ENCODE measurements at regions not wholly inside any gene's neighbourhood (a gene's known extent, or its start where the extent isn't known, plus 50 kb on each side); places are given as distances from the start of the nearest gene placed in this dataset.

GRCh38 chr16:79977940-79978836 lies 377.7 kb upstream of the MAF start:
- H3K27ac ChIP-seq (ENCODE audit: low read length, poor library complexity, severe bottlenecking): no peak overlapping the region
- H2AK5ac ChIP-seq (ENCODE audit: low read length, severe bottlenecking): no peak overlapping the region
- H3K4me2 ChIP-seq (ENCODE audit: low read length, poor library complexity, severe bottlenecking): no peak overlapping the region
- peaks cover 2% of the 10 kb centered on the region for H3K4me1 ChIP-seq (ENCODE audit: control insufficient read depth, insufficient read depth, low read depth, low read length)
- no peak overlapping the region for H3K18ac ChIP-seq (ENCODE audit: low read depth in 1 of 2, low read length in 2 of 2)
- H3K23ac ChIP-seq (ENCODE audit: low read length in 2 of 2): no peak overlapping the region
- H2BK12ac ChIP-seq (ENCODE audit: low read length in 2 of 2): no peak overlapping the region
- no peak for DNase-seq
- H3K4me3 ChIP-seq (ENCODE audit: insufficient read depth in 1 of 2, low read depth in 1 of 2, low read length in 2 of 2): no peak overlapping the region
- H3K4ac ChIP-seq (ENCODE audit: low read depth in 1 of 2, low read length in 2 of 2): no peak overlapping the region
- no peaks in the 10 kb centered on the region for H3K36me3 ChIP-seq (ENCODE audit: control insufficient read depth in 1 of 2, insufficient read depth in 2 of 2, low read depth in 1 of 2, low read length in 2 of 2)
- WGBS: 80% methylated on average over 5 of the region's 9 CpGs
- H3K9ac ChIP-seq (ENCODE audit: low read length): no peak overlapping the region
- H3K79me1 ChIP-seq (replicated peaks; ENCODE audit: low read length, poor library complexity, severe bottlenecking): no peaks in the 10 kb centered on the region
- H2AFZ ChIP-seq (ENCODE audit: low read depth, low read length): no peak overlapping the region
- H4K8ac ChIP-seq (ENCODE audit: low read length): no peak overlapping the region
- no peak overlapping the region for H2BK120ac ChIP-seq (ENCODE audit: low read depth, low read length)
- no peak overlapping the region for H4K91ac ChIP-seq (ENCODE audit: low read length)
- no peak overlapping the region for H2BK15ac ChIP-seq (ENCODE audit: low read depth, poor library complexity, severe bottlenecking)
- H3K27me3 ChIP-seq (ENCODE audit: control insufficient read depth in 1 of 2, insufficient read depth in 1 of 2, low read length in 2 of 2): no peaks in the 10 kb centered on the region
- H2BK5ac ChIP-seq (ENCODE audit: low read depth, low read length, poor library complexity, severe bottlenecking): no peak overlapping the region
- no peaks in the 10 kb centered on the region for H3K9me3 ChIP-seq (ENCODE audit: control insufficient read depth, low read length)
- no peak overlapping the region for H3K14ac ChIP-seq (ENCODE audit: low read length in 2 of 2)

- Histone ChIP-seq H2BK5ac (ENCODE audit: low read depth, low read length, poor library complexity, severe bottlenecking) (no peak overlapping the region), H3K4ac (ENCODE audit: low read depth in 1 of 2, low read length in 2 of 2) (no peak overlapping the region), H2BK12ac (ENCODE audit: low read length in 2 of 2) (no peak overlapping the region), H2AK5ac (ENCODE audit: low read length, severe bottlenecking) (no peak overlapping the region), H3K9ac (ENCODE audit: low read length) (no peak overlapping the region), H2AFZ (ENCODE audit: low read depth, low read length) (no peak overlapping the region), H3K23ac (ENCODE audit: low read length in 2 of 2) (no peak overlapping the region), H4K8ac (ENCODE audit: low read length) (no peak overlapping the region), H3K79me1 (replicated peaks; ENCODE audit: low read length, poor library complexity, severe bottlenecking) (no peaks in the 10 kb centered on the region), H3K4me2 (ENCODE audit: low read length, poor library complexity, severe bottlenecking) (no peak overlapping the region), H3K36me3 (ENCODE audit: control insufficient read depth in 1 of 2, insufficient read depth in 2 of 2, low read depth in 1 of 2, low read length in 2 of 2) (no peaks in the 10 kb centered on the region), H4K91ac (ENCODE audit: low read length) (no peak overlapping the region), H3K4me1 (ENCODE audit: control insufficient read depth, insufficient read depth, low read depth, low read length) (peaks cover 2% of the 10 kb centered on the region), H3K4me3 (ENCODE audit: insufficient read depth in 1 of 2, low read depth in 1 of 2, low read length in 2 of 2) (no peak overlapping the region), H3K18ac (ENCODE audit: low read depth in 1 of 2, low read length in 2 of 2) (no peak overlapping the region), H3K27ac (ENCODE audit: low read length, poor library complexity, severe bottlenecking) (no peak overlapping the region), H3K9me3 (ENCODE audit: control insufficient read depth, low read length) (no peaks in the 10 kb centered on the region), H2BK120ac (ENCODE audit: low read depth, low read length) (no peak overlapping the region), H3K14ac (ENCODE audit: low read length in 2 of 2) (no peak overlapping the region), H2BK15ac (ENCODE audit: low read depth, poor library complexity, severe bottlenecking) (no peak overlapping the region), H3K27me3 (ENCODE audit: control insufficient read depth in 1 of 2, insufficient read depth in 1 of 2, low read length in 2 of 2) (no peaks in the 10 kb centered on the region)
- DNase-seq: no peak
- 81% methylated on average over 2 of the region's 2 CpGs for WGBS
These were observed 372.8 kb upstream of the MAF start for GRCh38 chr16:79973320-79973719.

- H3K79me1 ChIP-seq (replicated peaks; ENCODE audit: low read length, poor library complexity, severe bottlenecking): no peaks in the 10 kb centered on the region
- no peak overlapping the region for H3K4me2 ChIP-seq (ENCODE audit: low read length, poor library complexity, severe bottlenecking)
- H2BK5ac ChIP-seq (ENCODE audit: low read depth, low read length, poor library complexity, severe bottlenecking): no peak overlapping the region
- H3K9me3 ChIP-seq (ENCODE audit: control insufficient read depth, low read length): no peaks in the 10 kb centered on the region
- no peak overlapping the region for H2BK12ac ChIP-seq (ENCODE audit: low read length in 2 of 2)
- DNase-seq: no peak
- no peak overlapping the region for H4K8ac ChIP-seq (ENCODE audit: low read length)
- no peak overlapping the region for H2AK5ac ChIP-seq (ENCODE audit: low read length, severe bottlenecking)
- no peaks in the 10 kb centered on the region for H3K36me3 ChIP-seq (ENCODE audit: control insufficient read depth in 1 of 2, insufficient read depth in 2 of 2, low read depth in 1 of 2, low read length in 2 of 2)
- peak overlapping the region in 1 of 2 experiments; percentile 50 for H3K18ac ChIP-seq (ENCODE audit: low read depth in 1 of 2, low read length in 2 of 2)
- no peak overlapping the region for H3K4ac ChIP-seq (ENCODE audit: low read depth in 1 of 2, low read length in 2 of 2)
- H3K23ac ChIP-seq (ENCODE audit: low read length in 2 of 2): no peak overlapping the region
- no peak overlapping the region for H3K27ac ChIP-seq (ENCODE audit: low read length, poor library complexity, severe bottlenecking)
- no peak overlapping the region for H3K4me3 ChIP-seq (ENCODE audit: insufficient read depth in 1 of 2, low read depth in 1 of 2, low read length in 2 of 2)
- no peak overlapping the region for H2BK15ac ChIP-seq (ENCODE audit: low read depth, poor library complexity, severe bottlenecking)
- H3K9ac ChIP-seq (ENCODE audit: low read length): no peak overlapping the region
- peaks cover 2% of the 10 kb centered on the region for H3K4me1 ChIP-seq (ENCODE audit: control insufficient read depth, insufficient read depth, low read depth, low read length)
- no peaks in the 10 kb centered on the region for H3K27me3 ChIP-seq (ENCODE audit: control insufficient read depth in 1 of 2, insufficient read depth in 1 of 2, low read length in 2 of 2)
- 77% methylated on average over 4 of the region's 4 CpGs for WGBS
- H2AFZ ChIP-seq (ENCODE audit: low read depth, low read length): no peak overlapping the region
- no peak overlapping the region for H3K14ac ChIP-seq (ENCODE audit: low read length in 2 of 2)
- H4K91ac ChIP-seq (ENCODE audit: low read length): no peak overlapping the region
- H2BK120ac ChIP-seq (ENCODE audit: low read depth, low read length): no peak overlapping the region
These were observed 371.6 kb upstream of the MAF start for GRCh38 chr16:79972053-79972704.

- no peak overlapping the region for H3K27ac ChIP-seq (ENCODE audit: low read length, poor library complexity, severe bottlenecking)
- H3K23ac ChIP-seq (ENCODE audit: low read length in 2 of 2): no peak overlapping the region
- no peaks in the 10 kb centered on the region for H3K36me3 ChIP-seq (ENCODE audit: control insufficient read depth in 1 of 2, insufficient read depth in 2 of 2, low read depth in 1 of 2, low read length in 2 of 2)
- H3K27me3 ChIP-seq (ENCODE audit: control insufficient read depth in 1 of 2, insufficient read depth in 1 of 2, low read length in 2 of 2): no peaks in the 10 kb centered on the region
- H3K4me3 ChIP-seq (ENCODE audit: insufficient read depth in 1 of 2, low read depth in 1 of 2, low read length in 2 of 2): no peak overlapping the region
- no peak overlapping the region for H2BK120ac ChIP-seq (ENCODE audit: low read depth, low read length)
- H4K8ac ChIP-seq (ENCODE audit: low read length): no peak overlapping the region
- H3K9me3 ChIP-seq (ENCODE audit: control insufficient read depth, low read length): no peaks in the 10 kb centered on the region
- H2BK15ac ChIP-seq (ENCODE audit: low read depth, poor library complexity, severe bottlenecking): no peak overlapping the region
- H3K9ac ChIP-seq (ENCODE audit: low read length): no peak overlapping the region
- H3K79me1 ChIP-seq (replicated peaks; ENCODE audit: low read length, poor library complexity, severe bottlenecking): no peaks in the 10 kb centered on the region
- H3K4ac ChIP-seq (ENCODE audit: low read depth in 1 of 2, low read length in 2 of 2): no peak overlapping the region
- H2AK5ac ChIP-seq (ENCODE audit: low read length, severe bottlenecking): no peak overlapping the region
- H3K4me1 ChIP-seq (ENCODE audit: control insufficient read depth, insufficient read depth, low read depth, low read length): peaks cover 2% of the 10 kb centered on the region
- H3K4me2 ChIP-seq (ENCODE audit: low read length, poor library complexity, severe bottlenecking): no peak overlapping the region
- no peak overlapping the region for H3K18ac ChIP-seq (ENCODE audit: low read depth in 1 of 2, low read length in 2 of 2)
- H2AFZ ChIP-seq (ENCODE audit: low read depth, low read length): no peak overlapping the region
- H4K91ac ChIP-seq (ENCODE audit: low read length): no peak overlapping the region
- no peak for DNase-seq
- H2BK12ac ChIP-seq (ENCODE audit: low read length in 2 of 2): no peak overlapping the region
- H2BK5ac ChIP-seq (ENCODE audit: low read depth, low read length, poor library complexity, severe bottlenecking): no peak overlapping the region
- no peak overlapping the region for H3K14ac ChIP-seq (ENCODE audit: low read length in 2 of 2)
These were observed 370.7 kb upstream of the MAF start for GRCh38 chr16:79971237-79971572.
